Lower leg skin (tissue), 3 donors: ENCODE measurements at regions not wholly inside any gene's neighbourhood (a gene's known extent, or its start where the extent isn't known, plus 50 kb on each side); places are given as distances from the start of the nearest gene placed in this dataset.

ENCODE experiments used
- POLR2A ChIP-seq, 2 donors: fragments of 450-650 bp; IDR thresholded peaks; one replicate each; pipeline ENCODE4 v1.6.1; 2016 to 2017; ENCODE audit warnings: antibody characterized with exemption in 2 of 2, mild to moderate bottlenecking in 1 of 2, moderate library complexity in 1 of 2
- TF ChIP-seq, protein P1 (sequence below), 3 donors: fragments of 450-650 bp; IDR thresholded peaks; one replicate each; pipeline ENCODE4 v1.5.1; 2016; ENCODE audit warnings: antibody characterized with exemption in 3 of 3, mild to moderate bottlenecking in 3 of 3, moderate library complexity in 2 of 3

DNA sequence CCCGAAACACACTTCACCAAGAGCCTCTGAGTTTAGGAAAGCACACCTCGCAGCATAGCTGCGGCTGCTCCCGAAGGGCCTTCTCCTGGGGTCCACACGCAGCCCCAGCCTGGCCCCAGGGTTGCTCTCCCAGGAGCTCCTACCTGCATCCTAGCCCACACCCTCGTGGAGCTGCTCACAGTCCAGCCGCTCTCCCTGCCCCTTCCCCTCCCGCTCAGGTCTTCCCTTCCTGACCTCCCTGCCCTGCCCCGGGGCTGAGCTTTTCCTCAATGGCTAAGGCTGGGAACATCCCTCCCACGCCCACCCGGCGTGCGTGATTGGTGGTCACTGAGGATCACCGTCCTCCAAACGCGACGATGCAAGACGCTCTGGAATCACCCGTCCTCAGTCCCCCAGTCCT is 205.8 kb downstream of the FNDC1 start:
- TF ChIP-seq, protein P1, sequence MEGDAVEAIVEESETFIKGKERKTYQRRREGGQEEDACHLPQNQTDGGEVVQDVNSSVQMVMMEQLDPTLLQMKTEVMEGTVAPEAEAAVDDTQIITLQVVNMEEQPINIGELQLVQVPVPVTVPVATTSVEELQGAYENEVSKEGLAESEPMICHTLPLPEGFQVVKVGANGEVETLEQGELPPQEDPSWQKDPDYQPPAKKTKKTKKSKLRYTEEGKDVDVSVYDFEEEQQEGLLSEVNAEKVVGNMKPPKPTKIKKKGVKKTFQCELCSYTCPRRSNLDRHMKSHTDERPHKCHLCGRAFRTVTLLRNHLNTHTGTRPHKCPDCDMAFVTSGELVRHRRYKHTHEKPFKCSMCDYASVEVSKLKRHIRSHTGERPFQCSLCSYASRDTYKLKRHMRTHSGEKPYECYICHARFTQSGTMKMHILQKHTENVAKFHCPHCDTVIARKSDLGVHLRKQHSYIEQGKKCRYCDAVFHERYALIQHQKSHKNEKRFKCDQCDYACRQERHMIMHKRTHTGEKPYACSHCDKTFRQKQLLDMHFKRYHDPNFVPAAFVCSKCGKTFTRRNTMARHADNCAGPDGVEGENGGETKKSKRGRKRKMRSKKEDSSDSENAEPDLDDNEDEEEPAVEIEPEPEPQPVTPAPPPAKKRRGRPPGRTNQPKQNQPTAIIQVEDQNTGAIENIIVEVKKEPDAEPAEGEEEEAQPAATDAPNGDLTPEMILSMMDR (IDR thresholded peaks at IDR 0.05), result no peak
- no peak for TF ChIP-seq POLR2A (IDR thresholded peaks at IDR 0.05)
